CMK (cell line): ENCODE measurements at regions not wholly inside any gene's neighbourhood (a gene's known extent, or its start where the extent isn't known, plus 50 kb on each side); places are given as distances from the start of the nearest gene placed in this dataset.

Experiments used
- DNase-seq: peaks from one replicate; pipeline ENCODE4 v3.0.0-alpha.2; 2010; ENCODE audit warnings: low read depth

DNA sequence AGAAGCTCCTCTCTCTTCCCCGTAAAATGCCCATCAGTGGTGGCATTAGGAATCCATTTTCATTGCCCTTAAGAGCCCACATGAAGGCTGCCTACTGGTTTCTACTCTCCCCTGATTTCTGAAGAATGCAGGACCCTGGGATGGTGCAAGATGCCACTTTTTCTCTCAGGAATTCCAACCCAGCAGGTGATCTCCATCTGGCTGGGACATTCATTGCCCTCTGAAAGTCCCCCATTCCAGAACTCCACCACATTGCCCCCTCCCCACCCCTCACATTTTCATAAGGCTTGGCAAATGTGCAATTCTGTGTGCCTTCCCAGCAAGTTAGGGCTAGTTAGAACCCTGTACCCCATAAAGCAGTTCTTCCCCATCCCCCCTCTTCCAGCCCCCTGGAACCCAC is 88.0 kb downstream of the BANF2 start:
- DNase-seq: no peak

GRCh38 chr20:17786221-17786718 is 86.5 kb downstream of the BANF2 start:
- no peak for DNase-seq
